Mesenchymal stem cell (in vitro differentiated cells and primary cell): ENCODE measurements at regions not wholly inside any gene's neighbourhood (a gene's known extent, or its start where the extent isn't known, plus 50 kb on each side); places are given as distances from the start of the nearest gene placed in this dataset.
"Not testable (repeated sequence)": the region's sequence is repeated elsewhere in the genome, so short reads cannot be mapped to it uniquely, and the experiment has no call there.

ENCODE experiments used
- DNase-seq: peaks from one replicate; pipeline ENCODE4 v3.0.0-alpha.2; 2013
- H2AFZ ChIP-seq: one replicate; pipeline ENCODE4 v1.6.1; 2013; ENCODE audit warnings: low read depth, mild to moderate bottlenecking, control low read depth, inconsistent platforms, low read length, moderate library complexity
- H2AK5ac ChIP-seq: 2 replicates; pipeline ENCODE4 v1.6.1; 2013; ENCODE audit warnings: low read length, moderate library complexity, mild to moderate bottlenecking, inconsistent platforms; ENCODE audit not compliant: severe bottlenecking
- H2BK120ac ChIP-seq: one replicate; pipeline ENCODE4 v1.6.1; 2013; ENCODE audit warnings: low read depth, mild to moderate bottlenecking, inconsistent platforms, low read length, moderate library complexity
- H2BK12ac ChIP-seq, 2 experiments: one replicate each; pipeline ENCODE4 v1.6.1; 2013; ENCODE audit warnings: inconsistent platforms in 2 of 2, low read length in 2 of 2, mild to moderate bottlenecking in 2 of 2, moderate library complexity in 2 of 2, control low read depth in 1 of 2
- H2BK15ac ChIP-seq: one replicate; pipeline ENCODE4 v1.6.1; 2013; ENCODE audit warnings: mild to moderate bottlenecking, low read depth, inconsistent platforms; ENCODE audit not compliant: poor library complexity, severe bottlenecking
- H2BK5ac ChIP-seq: 2 replicates; pipeline ENCODE4 v1.6.1; 2013; ENCODE audit warnings: low read depth, mild to moderate bottlenecking, low read length, control low read depth, inconsistent platforms; ENCODE audit not compliant: poor library complexity, severe bottlenecking
- H3K14ac ChIP-seq, 2 experiments: one replicate each; pipeline ENCODE4 v1.6.1; 2013; ENCODE audit warnings: inconsistent platforms in 2 of 2, low read length in 2 of 2, control low read depth in 1 of 2, mild to moderate bottlenecking in 1 of 2, moderate library complexity in 1 of 2
- H3K18ac ChIP-seq, 2 experiments: one replicate each; pipeline ENCODE4 v1.6.1; 2013; ENCODE audit warnings: inconsistent platforms in 2 of 2, low read length in 2 of 2, control low read depth in 1 of 2, low read depth in 1 of 2, mild to moderate bottlenecking in 1 of 2
- H3K23ac ChIP-seq, 2 experiments: one replicate each; pipeline ENCODE4 v1.6.1; 2013; ENCODE audit warnings: inconsistent platforms in 2 of 2, low read length in 2 of 2, mild to moderate bottlenecking in 2 of 2, moderate library complexity in 2 of 2, control low read depth in 1 of 2
- H3K27ac ChIP-seq: 2 replicates; pipeline ENCODE4 v1.5.1; 2013; ENCODE audit warnings: mild to moderate bottlenecking, moderate library complexity, low read length, control low read depth, inconsistent platforms; ENCODE audit not compliant: poor library complexity, severe bottlenecking
- H3K27me3 ChIP-seq, 2 experiments: 2 replicates each; pipeline versions ENCODE4 v1.6.1 to v1.7.0; 2013; ENCODE audit warnings: low read length in 2 of 2, mild to moderate bottlenecking in 2 of 2, moderate library complexity in 2 of 2, control low read depth in 1 of 2, inconsistent platforms in 1 of 2; ENCODE audit not compliant: control insufficient read depth in 1 of 2, insufficient read depth in 1 of 2
- H3K36me3 ChIP-seq, 2 experiments: 2 replicates each; pipeline versions ENCODE4 v1.6.1 to v1.7.0; 2013; ENCODE audit warnings: low read length in 2 of 2, control low read depth in 1 of 2, inconsistent platforms in 1 of 2, low read depth in 1 of 2, mild to moderate bottlenecking in 1 of 2; ENCODE audit not compliant: insufficient read depth in 2 of 2, control insufficient read depth in 1 of 2
- H3K4ac ChIP-seq, 2 experiments: one replicate each; pipeline ENCODE4 v1.6.1; 2013; ENCODE audit warnings: inconsistent platforms in 2 of 2, low read length in 2 of 2, mild to moderate bottlenecking in 2 of 2, moderate library complexity in 2 of 2, control low read depth in 1 of 2, low read depth in 1 of 2
- H3K4me1 ChIP-seq: 2 replicates; pipeline ENCODE4 v1.6.1; 2013; ENCODE audit warnings: low read depth, low read length, control low read depth; ENCODE audit not compliant: control insufficient read depth, insufficient read depth
- H3K4me2 ChIP-seq: 2 replicates; pipeline ENCODE4 v1.6.1; 2013; ENCODE audit warnings: low read length, mild to moderate bottlenecking, inconsistent platforms; ENCODE audit not compliant: poor library complexity, severe bottlenecking
- H3K4me3 ChIP-seq, 2 experiments: 2 replicates each; pipeline versions ENCODE4 v1.5.1 to v1.7.0; 2013; ENCODE audit warnings: low read length in 2 of 2, mild to moderate bottlenecking in 2 of 2, control low read depth in 1 of 2, low read depth in 1 of 2; ENCODE audit not compliant: insufficient read depth in 1 of 2
- H3K79me1 ChIP-seq: replicated peaks from 2 replicates; pipeline ENCODE4 v1.6.1; 2013; ENCODE audit warnings: mild to moderate bottlenecking, control low read depth, low read length, inconsistent platforms; ENCODE audit not compliant: poor library complexity, severe bottlenecking
- H3K9ac ChIP-seq: 2 replicates; pipeline ENCODE4 v1.7.0; 2013; ENCODE audit warnings: mild to moderate bottlenecking, low read length, moderate library complexity
- H3K9me3 ChIP-seq: 2 replicates; pipeline ENCODE4 v1.7.0; 2013; ENCODE audit warnings: mild to moderate bottlenecking, low read length; ENCODE audit not compliant: control insufficient read depth
- H4K8ac ChIP-seq: one replicate; pipeline ENCODE4 v1.6.1; 2013; ENCODE audit warnings: inconsistent platforms, mild to moderate bottlenecking, low read length, moderate library complexity
- H4K91ac ChIP-seq: one replicate; pipeline ENCODE4 v1.6.1; 2013; ENCODE audit warnings: mild to moderate bottlenecking, low read length, inconsistent platforms
- WGBS: methylation state at CpG from one replicate; pipeline ENCODE4 v1.1.7; 2013; ENCODE audit warnings: mixed read lengths; 5-methylcytosine and 5-hydroxymethylcytosine counted together

GRCh38 chr12:58125761-58126160, 184.4 kb downstream of the ATP23 start:
- H4K8ac ChIP-seq, H3K27me3 ChIP-seq, H3K4ac ChIP-seq, H3K4me1 ChIP-seq, H2AFZ ChIP-seq, H3K4me3 ChIP-seq, H3K27ac ChIP-seq, H3K18ac ChIP-seq, H3K9ac ChIP-seq, H3K23ac ChIP-seq, H2BK12ac ChIP-seq, H2AK5ac ChIP-seq, H3K4me2 ChIP-seq, H2BK120ac ChIP-seq, H3K9me3 ChIP-seq, H3K79me1 ChIP-seq, H3K36me3 ChIP-seq, H2BK5ac ChIP-seq, H3K14ac ChIP-seq, DNase-seq, H2BK15ac ChIP-seq, H4K91ac ChIP-seq: not testable (repeated sequence)

- Histone ChIP-seq H3K27me3 (no peaks in the 10 kb centered on the region), H3K4me3 (no peak overlapping the region), H4K8ac (no peak overlapping the region), H2BK120ac (no peak overlapping the region), H3K14ac (no peak overlapping the region), H3K4me2 (no peak overlapping the region), H3K4ac (no peak overlapping the region), H2BK5ac (no peak overlapping the region), H3K79me1 (no peaks in the 10 kb centered on the region), H3K9me3 (no peaks in the 10 kb centered on the region), H3K36me3 (no peaks in the 10 kb centered on the region), H3K23ac (no peak overlapping the region), H3K9ac (no peak overlapping the region), H2BK12ac (no peak overlapping the region), H3K27ac (no peak overlapping the region), H2AFZ (no peak overlapping the region), H3K4me1 (no peaks in the 10 kb centered on the region), H4K91ac (no peak overlapping the region), H2BK15ac (no peak overlapping the region), H3K18ac (no peak overlapping the region), H2AK5ac (no peak overlapping the region)
- DNase-seq = no peak
- 90% methylated on average over 5 of the region's 5 CpGs for WGBS
Measured at GRCh38 chr12:58131986-58132755, 190.8 kb downstream of the ATP23 start.

GRCh38 chr12:58138424-58138823, 197.1 kb downstream of the ATP23 start:
- Histone ChIP-seq H3K23ac (no peak overlapping the region), H3K9me3 (no peaks in the 10 kb centered on the region), H2AFZ (no peak overlapping the region), H2BK120ac (no peak overlapping the region), H3K36me3 (no peaks in the 10 kb centered on the region), H4K8ac (no peak overlapping the region), H3K9ac (no peak overlapping the region), H3K27ac (no peak overlapping the region), H3K27me3 (no peaks in the 10 kb centered on the region), H3K4me3 (no peak overlapping the region), H4K91ac (no peak overlapping the region), H3K79me1 (no peaks in the 10 kb centered on the region), H3K4me1 (no peaks in the 10 kb centered on the region), H3K4me2 (no peak overlapping the region), H2BK12ac (no peak overlapping the region), H2BK15ac (no peak overlapping the region), H3K14ac (no peak overlapping the region), H2BK5ac (no peak overlapping the region), H3K4ac (no peak overlapping the region), H3K18ac (no peak overlapping the region), H2AK5ac (no peak overlapping the region)
- no peak for DNase-seq
- WGBS = no CpG with 5 or more reads among the region's 2 CpGs

GRCh38 chr12:58139894-58140293, 198.5 kb downstream of the ATP23 start:
- Histone ChIP-seq H3K27ac (no peak overlapping the region), H3K4me2 (no peak overlapping the region), H2BK15ac (no peak overlapping the region), H3K27me3 (no peaks in the 10 kb centered on the region), H2BK120ac (no peak overlapping the region), H3K23ac (no peak overlapping the region), H3K9ac (no peak overlapping the region), H3K14ac (no peak overlapping the region), H3K79me1 (no peaks in the 10 kb centered on the region), H3K4ac (no peak overlapping the region), H3K9me3 (no peaks in the 10 kb centered on the region), H2AFZ (no peak overlapping the region), H3K4me3 (no peak overlapping the region), H3K18ac (no peak overlapping the region), H4K91ac (no peak overlapping the region), H2BK5ac (no peak overlapping the region), H3K4me1 (no peaks in the 10 kb centered on the region), H2AK5ac (no peak overlapping the region), H3K36me3 (no peaks in the 10 kb centered on the region), H2BK12ac (no peak overlapping the region), H4K8ac (no peak overlapping the region)
- 0% methylated on average over 1 of the region's 1 CpG for WGBS
- DNase-seq = no peak
